OCI-LY7 (cell line): ENCODE measurements at regions not wholly inside any gene's neighbourhood (a gene's known extent, or its start where the extent isn't known, plus 50 kb on each side); places are given as distances from the start of the nearest gene placed in this dataset.

Source experiments
- CTCF ChIP-seq: fragments of 200-600 bp; sonication (generic); conservative IDR thresholded peaks from 2 replicates; pipeline ENCODE4 v1.5.1; 2014; ENCODE audit warnings: mild to moderate bottlenecking, antibody characterized with exemption, low read length, moderate library complexity, mixed read lengths
- EZH2phosphoT487 ChIP-seq: fragments of 200-600 bp; sonication (generic); IDR thresholded peaks from 2 replicates; pipeline ENCODE4 v1.6.1; 2018; ENCODE audit warnings: low read depth, borderline replicate concordance, mild to moderate bottlenecking, mixed run types, antibody characterized with exemption, low read length, moderate library complexity, mixed read lengths

- TF ChIP-seq CTCF (no peak), EZH2phosphoT487 (no peak)
These were observed 148.3 kb upstream of the TSC22D2 start for GRCh38 chr3:150259526-150260397.
